Lower lobe of right lung (tissue), 2 donors: ENCODE measurements at regions not wholly inside any gene's neighbourhood (a gene's known extent, or its start where the extent isn't known, plus 50 kb on each side); places are given as distances from the start of the nearest gene placed in this dataset.

ENCODE experiments used
- ATAC-seq, 2 donors: fragments of 200-7000 bp; cut with Tn5 transposase; one replicate each; pipeline ENCODE4 v1.9.1; 2020 to 2022; ENCODE audit warnings: mild to moderate bottlenecking in 2 of 2, moderate library complexity in 2 of 2
- DNase-seq: peaks from one replicate; pipeline ENCODE4 v3.0.0-alpha.2; 2020
- H3K27ac ChIP-seq: fragments of 200-600 bp; one replicate; pipeline ENCODE4 v1.8.0; 2022
- H3K27me3 ChIP-seq: fragments of 200-600 bp; one replicate; pipeline ENCODE4 v1.8.0; 2022; ENCODE audit warnings: low read depth
- H3K36me3 ChIP-seq: fragments of 200-600 bp; one replicate; pipeline ENCODE4 v1.8.0; 2022; ENCODE audit warnings: mild to moderate bottlenecking
- H3K4me1 ChIP-seq: fragments of 200-600 bp; one replicate; pipeline ENCODE4 v1.8.0; 2022
- H3K4me3 ChIP-seq: fragments of 200-600 bp; one replicate; pipeline ENCODE4 v1.8.0; 2022; ENCODE audit warnings: mild to moderate bottlenecking
- H3K9me3 ChIP-seq: fragments of 200-600 bp; one replicate; pipeline ENCODE4 v1.8.0; 2022
- intact Hi-C: fragments of 100-400 bp; cut with DNase I; formaldehyde crosslinking; loops from one replicate; pipeline ENCODE4 v1.11.0; 2022
- TF ChIP-seq, protein P1 (sequence below): fragments of 200-600 bp; IDR thresholded peaks from one replicate; pipeline ENCODE4 v1.8.0; 2022; ENCODE audit warnings: antibody characterized with exemption, mild to moderate bottlenecking
- donor health status: DM: no; HTN: yes; CAD: no; lungs with severe emphysema.

GRCh38 chr6:104404377-104404776 is 455.3 kb downstream of the HACE1 start:
- no peaks in the 10 kb centered on the region for H3K36me3 ChIP-seq
- TF ChIP-seq, protein P1, sequence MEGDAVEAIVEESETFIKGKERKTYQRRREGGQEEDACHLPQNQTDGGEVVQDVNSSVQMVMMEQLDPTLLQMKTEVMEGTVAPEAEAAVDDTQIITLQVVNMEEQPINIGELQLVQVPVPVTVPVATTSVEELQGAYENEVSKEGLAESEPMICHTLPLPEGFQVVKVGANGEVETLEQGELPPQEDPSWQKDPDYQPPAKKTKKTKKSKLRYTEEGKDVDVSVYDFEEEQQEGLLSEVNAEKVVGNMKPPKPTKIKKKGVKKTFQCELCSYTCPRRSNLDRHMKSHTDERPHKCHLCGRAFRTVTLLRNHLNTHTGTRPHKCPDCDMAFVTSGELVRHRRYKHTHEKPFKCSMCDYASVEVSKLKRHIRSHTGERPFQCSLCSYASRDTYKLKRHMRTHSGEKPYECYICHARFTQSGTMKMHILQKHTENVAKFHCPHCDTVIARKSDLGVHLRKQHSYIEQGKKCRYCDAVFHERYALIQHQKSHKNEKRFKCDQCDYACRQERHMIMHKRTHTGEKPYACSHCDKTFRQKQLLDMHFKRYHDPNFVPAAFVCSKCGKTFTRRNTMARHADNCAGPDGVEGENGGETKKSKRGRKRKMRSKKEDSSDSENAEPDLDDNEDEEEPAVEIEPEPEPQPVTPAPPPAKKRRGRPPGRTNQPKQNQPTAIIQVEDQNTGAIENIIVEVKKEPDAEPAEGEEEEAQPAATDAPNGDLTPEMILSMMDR = no peak
- no peak overlapping the region for H3K4me3 ChIP-seq
- H3K27ac ChIP-seq = no peak overlapping the region
- no peaks in the 10 kb centered on the region for H3K27me3 ChIP-seq
- H3K4me1 ChIP-seq = no peaks in the 10 kb centered on the region
- intact Hi-C loops = no loop called here
- DNase-seq (no peak), ATAC-seq (no peak)
- H3K9me3 ChIP-seq = no peaks in the 10 kb centered on the region

- intact Hi-C loops = no loop called here
- ATAC-seq = no peak
- no peak for DNase-seq
- Histone ChIP-seq H3K4me1 (no peaks in the 10 kb centered on the region), H3K36me3 (no peaks in the 10 kb centered on the region), H3K27me3 (no peaks in the 10 kb centered on the region), H3K27ac (no peak overlapping the region), H3K4me3 (no peak overlapping the region), H3K9me3 (no peaks in the 10 kb centered on the region)
- TF ChIP-seq, protein P1 = no peak
Observed at GRCh38 chr6:104402572-104402971, 457.1 kb downstream of the HACE1 start.

DNA sequence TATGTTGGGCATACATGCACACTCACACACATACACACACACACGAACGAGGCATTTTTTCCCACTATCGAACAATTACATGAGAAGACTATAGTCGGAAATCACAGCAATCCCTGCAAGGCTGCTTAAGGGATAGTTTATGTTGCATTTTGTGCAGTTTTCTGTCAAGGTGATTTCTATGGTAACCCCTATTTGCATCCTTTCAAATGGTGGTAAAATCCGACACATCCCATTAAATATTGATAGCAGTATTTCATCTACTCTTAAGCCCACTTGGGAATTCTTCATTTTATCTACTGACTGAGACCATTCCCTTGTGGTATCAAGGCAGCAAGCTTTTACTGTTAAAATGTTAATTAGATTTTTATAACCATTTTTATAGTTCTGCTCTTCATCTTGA is 457.8 kb downstream of the HACE1 start:
- TF ChIP-seq, protein P1 = no peak
- intact Hi-C loops = no loop called here

DNA sequence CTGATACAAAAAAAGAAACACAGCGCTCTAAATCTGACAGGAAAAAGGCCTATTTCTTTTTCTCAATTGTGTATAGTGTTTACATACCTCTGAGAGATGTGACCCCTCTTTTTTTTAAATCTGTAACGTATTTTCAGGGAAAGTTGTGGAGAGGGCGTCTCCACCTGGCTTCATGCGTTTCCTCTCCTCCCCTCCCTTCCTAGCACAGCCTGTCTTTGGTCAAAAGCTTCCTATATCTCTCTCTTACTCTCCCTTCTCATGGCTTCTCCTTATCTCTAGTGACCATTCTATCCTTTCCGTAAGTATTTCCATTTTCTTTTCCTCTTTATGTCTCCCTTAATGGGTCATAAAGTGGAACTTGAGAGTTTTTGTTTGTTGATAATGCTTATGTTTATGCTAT is 458.9 kb downstream of the HACE1 start:
- intact Hi-C loops = no loop called here
- H3K9me3 ChIP-seq = no peaks in the 10 kb centered on the region
- ATAC-seq = no peak
- no peak for DNase-seq
- no peaks in the 10 kb centered on the region for H3K36me3 ChIP-seq
- no peaks in the 10 kb centered on the region for H3K4me1 ChIP-seq
- no peak overlapping the region for H3K27ac ChIP-seq
- no peaks in the 10 kb centered on the region for H3K27me3 ChIP-seq
- no peak overlapping the region for H3K4me3 ChIP-seq
- TF ChIP-seq, protein P1 = no peak

More for the DNA sequence above, 457.8 kb downstream of the HACE1 start:
- Histone ChIP-seq H3K27me3 (no peaks in the 10 kb centered on the region), H3K36me3 (no peaks in the 10 kb centered on the region), H3K4me3 (no peak overlapping the region), H3K9me3 (no peaks in the 10 kb centered on the region), H3K4me1 (no peaks in the 10 kb centered on the region), H3K27ac (no peak overlapping the region)
- DNase-seq (no peak), ATAC-seq (no peak)

- H3K27ac ChIP-seq = no peak overlapping the region
- H3K27me3 ChIP-seq = no peaks in the 10 kb centered on the region
- TF ChIP-seq, protein P1 = no peak
- intact Hi-C loops = no loop called here
- H3K9me3 ChIP-seq = no peaks in the 10 kb centered on the region
- no peak for DNase-seq
- no peaks in the 10 kb centered on the region for H3K4me1 ChIP-seq
- H3K4me3 ChIP-seq = no peak overlapping the region
- no peak for ATAC-seq
- no peaks in the 10 kb centered on the region for H3K36me3 ChIP-seq
Observed at GRCh38 chr6:104396077-104396476, 463.6 kb downstream of the HACE1 start.

DNA sequence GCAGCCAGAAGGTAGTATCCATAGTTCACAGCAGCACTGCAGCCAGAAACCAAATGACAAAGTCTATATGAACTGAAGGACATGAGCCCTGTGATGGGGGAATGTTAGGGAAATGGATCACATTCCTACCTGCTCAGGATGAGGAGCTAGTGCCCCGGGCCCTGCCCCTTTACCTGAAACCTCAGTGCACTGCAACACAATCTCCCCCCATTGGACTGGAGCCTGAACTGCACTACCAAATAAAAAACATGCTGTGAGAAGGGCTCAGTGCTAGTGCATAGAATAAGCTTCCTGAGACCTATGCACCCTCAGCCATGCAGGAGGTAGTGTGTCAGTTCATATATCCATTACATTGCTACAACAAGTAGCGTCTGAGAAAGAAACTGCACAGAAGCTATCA is 477.8 kb downstream of the HACE1 start:
- Histone ChIP-seq H3K4me1 (no peaks in the 10 kb centered on the region), H3K36me3 (no peaks in the 10 kb centered on the region), H3K9me3 (no peaks in the 10 kb centered on the region), H3K4me3 (no peak overlapping the region), H3K27ac (no peak overlapping the region), H3K27me3 (no peaks in the 10 kb centered on the region)
- DNase-seq (no peak), ATAC-seq (no peak)
- intact Hi-C loops = no loop called here
- TF ChIP-seq, protein P1 = no peak
